Trophoblast cell (in vitro differentiated cells and primary cell): ENCODE measurements at regions not wholly inside any gene's neighbourhood (a gene's known extent, or its start where the extent isn't known, plus 50 kb on each side); places are given as distances from the start of the nearest gene placed in this dataset.

Experiments used
- DNase-seq, 2 donors: peaks; one replicate each; pipeline ENCODE4 v3.0.0-alpha.2; 2016
- H2AFZ ChIP-seq: 2 replicates; pipeline ENCODE4 v1.6.1; 2013; ENCODE audit warnings: low read length, moderate library complexity, mild to moderate bottlenecking; ENCODE audit not compliant: insufficient read depth, poor library complexity
- H2AK5ac ChIP-seq: 2 replicates; pipeline ENCODE4 v1.6.1; 2013; ENCODE audit warnings: mild to moderate bottlenecking, low read length
- H2BK120ac ChIP-seq: 2 replicates; pipeline ENCODE4 v1.6.1; 2013; ENCODE audit warnings: low read length, mild to moderate bottlenecking, moderate library complexity; ENCODE audit not compliant: insufficient read depth, poor library complexity
- H2BK12ac ChIP-seq: 2 replicates; pipeline ENCODE4 v1.6.1; 2013; ENCODE audit warnings: mild to moderate bottlenecking, low read length, moderate library complexity
- H2BK5ac ChIP-seq: 2 replicates; pipeline ENCODE4 v1.6.1; 2013; ENCODE audit warnings: low read length, low read depth, moderate library complexity, mild to moderate bottlenecking; ENCODE audit not compliant: poor library complexity
- H3K14ac ChIP-seq: 2 replicates; pipeline ENCODE4 v1.6.1; 2013; ENCODE audit warnings: mild to moderate bottlenecking, low read length
- H3K18ac ChIP-seq: 2 replicates; pipeline ENCODE4 v1.6.1; 2013; ENCODE audit warnings: mild to moderate bottlenecking, low read length
- H3K23ac ChIP-seq: 2 replicates; pipeline ENCODE4 v1.6.1; 2013; ENCODE audit warnings: low read length
- H3K27ac ChIP-seq: 2 replicates; pipeline ENCODE4 v1.5.1; 2013; ENCODE audit warnings: low read depth, mild to moderate bottlenecking, inconsistent platforms, low read length, moderate library complexity
- H3K27me3 ChIP-seq: 2 replicates; pipeline ENCODE4 v1.6.1; 2013; ENCODE audit warnings: inconsistent platforms, mild to moderate bottlenecking, low read length, moderate library complexity; ENCODE audit not compliant: insufficient read depth
- H3K36me3 ChIP-seq, 2 experiments: 1 replicate in 1 of 2; 2 replicates in 1 of 2; pipeline ENCODE4 v1.6.1; 2013; ENCODE audit warnings: low read length in 2 of 2, mild to moderate bottlenecking in 2 of 2, moderate library complexity in 1 of 2; ENCODE audit not compliant: insufficient read depth in 2 of 2, control insufficient read depth in 1 of 2
- H3K4ac ChIP-seq: 2 replicates; pipeline ENCODE4 v1.6.1; 2013; ENCODE audit warnings: low read depth, mild to moderate bottlenecking, low read length, moderate library complexity
- H3K4me1 ChIP-seq, 2 experiments: 1 replicate in 1 of 2; 2 replicates in 1 of 2; pipeline ENCODE4 v1.6.1; 2013; ENCODE audit warnings: low read length in 2 of 2, mild to moderate bottlenecking in 2 of 2, moderate library complexity in 1 of 2; ENCODE audit not compliant: insufficient read depth in 2 of 2, control insufficient read depth in 1 of 2
- H3K4me2 ChIP-seq: 2 replicates; pipeline ENCODE4 v1.6.1; 2013; ENCODE audit warnings: inconsistent platforms, mild to moderate bottlenecking, low read length, moderate library complexity
- H3K4me3 ChIP-seq: 2 replicates; pipeline ENCODE4 v1.5.1; 2013; ENCODE audit warnings: mild to moderate bottlenecking, low read depth, low read length, inconsistent platforms
- H3K79me1 ChIP-seq: one replicate; pipeline ENCODE4 v1.6.1; 2013; ENCODE audit warnings: low read length
- H3K79me2 ChIP-seq: 2 replicates; pipeline ENCODE4 v1.6.1; 2013; ENCODE audit warnings: low read length, mild to moderate bottlenecking; ENCODE audit not compliant: control insufficient read depth, insufficient read depth, poor library complexity
- H3K9ac ChIP-seq: 2 replicates; pipeline ENCODE4 v1.6.1; 2013; ENCODE audit warnings: mild to moderate bottlenecking, low read length
- H3K9me3 ChIP-seq: 2 replicates; pipeline ENCODE4 v1.6.1; 2013; ENCODE audit warnings: low read depth, mild to moderate bottlenecking, control low read depth, inconsistent platforms, low read length; ENCODE audit not compliant: insufficient read depth
- H4K12ac ChIP-seq: 2 replicates; pipeline ENCODE4 v1.6.1; 2013; ENCODE audit warnings: low read depth, mild to moderate bottlenecking, low read length, moderate library complexity
- H4K8ac ChIP-seq: 2 replicates; pipeline ENCODE4 v1.6.1; 2013; ENCODE audit warnings: low read depth, mild to moderate bottlenecking, low read length, moderate library complexity
- H4K91ac ChIP-seq: one replicate; pipeline ENCODE4 v1.6.1; 2013; ENCODE audit warnings: low read depth, mild to moderate bottlenecking, low read length, moderate library complexity
- WGBS: extraction: QIAGEN DNeasy Blood & Tissue Kit; methylation state at CpG from one replicate; pipeline ENCODE4 v1.1.7; 2013; ENCODE audit warnings: missing lambda C conversion rate; ENCODE audit not compliant: insufficient read length, insufficient coverage; ENCODE audit errors: extremely low coverage; 5-methylcytosine and 5-hydroxymethylcytosine counted together

GRCh38 chr1:96581772-96582171, 139.8 kb upstream of the PTBP2 start:
- H3K79me1 ChIP-seq: no peaks in the 10 kb centered on the region
- H3K14ac ChIP-seq: no peak overlapping the region
- H2AK5ac ChIP-seq: no peak overlapping the region
- no peak overlapping the region for H3K18ac ChIP-seq
- H3K4ac ChIP-seq: no peak overlapping the region
- no peaks in the 10 kb centered on the region for H3K27me3 ChIP-seq
- no peak overlapping the region for H3K23ac ChIP-seq
- no peaks in the 10 kb centered on the region for H3K9me3 ChIP-seq
- H2AFZ ChIP-seq: no peak overlapping the region
- no peak overlapping the region for H2BK12ac ChIP-seq
- H2BK120ac ChIP-seq: no peak overlapping the region
- no peaks in the 10 kb centered on the region for H3K36me3 ChIP-seq
- no peak overlapping the region for H4K91ac ChIP-seq
- H3K79me2 ChIP-seq: no peaks in the 10 kb centered on the region
- H4K12ac ChIP-seq: no peak overlapping the region
- H3K27ac ChIP-seq: no peak overlapping the region
- no peak overlapping the region for H3K4me2 ChIP-seq
- H3K4me1 ChIP-seq: no peaks in the 10 kb centered on the region
- H4K8ac ChIP-seq: no peak overlapping the region
- no peak overlapping the region for H2BK5ac ChIP-seq
- no peak for DNase-seq
- H3K9ac ChIP-seq: no peak overlapping the region
- no peak overlapping the region for H3K4me3 ChIP-seq
- WGBS: no CpG with 5 or more reads among the region's 7 CpGs

GRCh38 chr1:96583903-96584302, 137.7 kb upstream of the PTBP2 start:
- H3K23ac ChIP-seq: no peak overlapping the region
- no peaks in the 10 kb centered on the region for H3K36me3 ChIP-seq

GRCh38 chr1:96587222-96587621, 134.4 kb upstream of the PTBP2 start:
- Histone ChIP-seq H3K27me3 (no peaks in the 10 kb centered on the region), H3K79me1 (no peaks in the 10 kb centered on the region), H3K4me3 (no peak overlapping the region), H3K9me3 (no peaks in the 10 kb centered on the region), H2BK120ac (no peak overlapping the region), H4K12ac (no peak overlapping the region), H3K4me2 (no peak overlapping the region), H3K27ac (no peak overlapping the region), H3K9ac (no peak overlapping the region), H3K14ac (no peak overlapping the region), H2BK5ac (no peak overlapping the region), H4K91ac (no peak overlapping the region), H2AK5ac (no peak overlapping the region), H3K36me3 (no peaks in the 10 kb centered on the region), H3K4me1 (no peaks in the 10 kb centered on the region), H4K8ac (no peak overlapping the region), H3K4ac (no peak overlapping the region), H3K18ac (no peak overlapping the region), H3K23ac (no peak overlapping the region), H3K79me2 (no peaks in the 10 kb centered on the region), H2BK12ac (no peak overlapping the region), H2AFZ (no peak overlapping the region)
- no CpG with 5 or more reads among the region's 4 CpGs for WGBS
- DNase-seq: no peak

More at GRCh38 chr1:96583903-96584302, 137.7 kb upstream of the PTBP2 start:
- Histone ChIP-seq H2BK12ac (no peak overlapping the region), H3K27me3 (no peaks in the 10 kb centered on the region), H4K91ac (no peak overlapping the region), H3K9me3 (no peaks in the 10 kb centered on the region), H3K9ac (no peak overlapping the region), H2BK120ac (no peak overlapping the region), H3K27ac (no peak overlapping the region), H4K8ac (no peak overlapping the region), H2BK5ac (no peak overlapping the region), H3K79me2 (no peaks in the 10 kb centered on the region), H3K18ac (no peak overlapping the region), H3K4me1 (no peaks in the 10 kb centered on the region), H3K79me1 (no peaks in the 10 kb centered on the region), H4K12ac (no peak overlapping the region), H3K14ac (no peak overlapping the region), H3K4me3 (no peak overlapping the region), H3K4ac (no peak overlapping the region), H2AK5ac (no peak overlapping the region), H2AFZ (no peak overlapping the region), H3K4me2 (no peak overlapping the region)
- no peak for DNase-seq

DNA sequence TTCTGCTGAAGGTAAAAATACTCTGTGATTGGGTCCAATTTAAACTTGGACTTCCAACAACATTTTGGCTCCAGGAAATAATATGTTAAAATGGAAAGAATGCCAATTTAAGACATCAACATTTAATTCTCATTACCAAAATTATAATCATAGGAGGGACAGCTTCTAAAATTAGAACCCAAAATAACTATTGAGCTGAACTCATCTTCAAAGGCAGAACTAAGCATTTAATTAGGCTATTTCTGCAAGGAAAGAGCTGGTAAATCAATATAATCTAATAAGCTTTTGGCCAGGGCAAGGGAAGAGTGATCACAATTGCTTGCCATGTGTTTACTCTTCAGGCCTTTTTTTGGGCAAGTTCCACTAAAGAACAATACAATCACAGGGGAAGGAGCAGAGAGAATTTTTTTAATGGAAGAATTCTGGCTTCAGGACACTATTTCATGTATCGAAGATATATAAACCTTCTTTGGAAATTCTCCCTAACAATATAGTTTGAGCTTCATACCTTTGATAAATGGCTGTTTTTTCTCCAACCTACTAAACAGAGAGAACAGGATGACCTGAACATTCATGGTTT, 133.1 kb upstream of the PTBP2 start:
- no peaks in the 10 kb centered on the region for H3K9me3 ChIP-seq
- H3K79me2 ChIP-seq: no peaks in the 10 kb centered on the region
- H3K27me3 ChIP-seq: no peaks in the 10 kb centered on the region
- no peak overlapping the region for H3K4ac ChIP-seq
- no peak overlapping the region for H3K23ac ChIP-seq
- no peak for DNase-seq
- no peak overlapping the region for H3K4me2 ChIP-seq
- no peak overlapping the region for H2AK5ac ChIP-seq
- H2BK120ac ChIP-seq: no peak overlapping the region
- H2BK12ac ChIP-seq: no peak overlapping the region
- H4K12ac ChIP-seq: no peak overlapping the region
- H3K9ac ChIP-seq: no peak overlapping the region
- no peak overlapping the region for H2AFZ ChIP-seq
- no peaks in the 10 kb centered on the region for H3K36me3 ChIP-seq
- no peak overlapping the region for H4K91ac ChIP-seq
- no peak overlapping the region for H3K27ac ChIP-seq
- no peak overlapping the region for H3K14ac ChIP-seq
- H2BK5ac ChIP-seq: no peak overlapping the region
- H3K18ac ChIP-seq: no peak overlapping the region
- WGBS: no CpG with 5 or more reads among the region's 1 CpG
- H3K79me1 ChIP-seq: no peaks in the 10 kb centered on the region
- no peak overlapping the region for H4K8ac ChIP-seq
- H3K4me3 ChIP-seq: no peak overlapping the region
- no peaks in the 10 kb centered on the region for H3K4me1 ChIP-seq
